Gastroesophageal sphincter (tissue), 4 donors: ENCODE measurements at regions not wholly inside any gene's neighbourhood (a gene's known extent, or its start where the extent isn't known, plus 50 kb on each side); places are given as distances from the start of the nearest gene placed in this dataset.
"Not testable (repeated sequence)": the region's sequence is repeated elsewhere in the genome, so short reads cannot be mapped to it uniquely, and the experiment has no call there.

Experiments
- ATAC-seq: fragments of 150-250 bp; one replicate; pipeline ENCODE4 v1.9.1; 2016; ENCODE audit warnings: mild to moderate bottlenecking, moderate library complexity
- H3K27ac ChIP-seq, 4 donors: fragments of 200-600 bp; sonication (generic) in 3 of 4; 1 replicate in 3 of 4; 2 replicates in 1 of 4; pipeline ENCODE4 v1.5.1; 2016 to 2019
- H3K27me3 ChIP-seq: fragments of 200-600 bp; sonication (generic); one replicate; pipeline ENCODE4 v1.5.1; 2019
- H3K36me3 ChIP-seq, 2 donors: fragments of 200-600 bp; sonication (generic); one replicate each; pipeline ENCODE4 v1.5.1; 2019; ENCODE audit warnings: control low read depth in 1 of 2
- H3K4me1 ChIP-seq, 3 donors: fragments of 200-600 bp; sonication (generic); 1 replicate in 2 of 3; 2 replicates in 1 of 3; pipeline ENCODE4 v1.5.1; 2016 to 2019; ENCODE audit warnings: control low read depth in 2 of 3
- H3K4me3 ChIP-seq, 2 donors: fragments of 200-600 bp; sonication (generic); one replicate each; pipeline ENCODE4 v1.5.1; 2019; ENCODE audit warnings: mild to moderate bottlenecking in 1 of 2, moderate library complexity in 1 of 2
- H3K9me3 ChIP-seq, 3 donors: fragments of 200-600 bp; sonication (generic); one replicate each; pipeline ENCODE4 v1.5.1; 2017 to 2019; ENCODE audit warnings: control low read depth in 2 of 3
- EP300 ChIP-seq: sonication (generic); formaldehyde crosslinking; IDR thresholded peaks from one replicate; pipeline ENCODE4 v1.6.1; 2017; ENCODE audit warnings: antibody characterized with exemption, mild to moderate bottlenecking
- POLR2A ChIP-seq, 2 donors: fragments of 450-650 bp; IDR thresholded peaks; one replicate each; pipeline ENCODE4 v1.6.1; 2017; ENCODE audit warnings: antibody characterized with exemption in 2 of 2, mild to moderate bottlenecking in 2 of 2, moderate library complexity in 1 of 2
- POLR2AphosphoS5 ChIP-seq: sonication (generic); formaldehyde crosslinking; IDR thresholded peaks from one replicate; pipeline ENCODE4 v1.6.1; 2017; ENCODE audit warnings: antibody characterized with exemption
- WGBS, 2 donors: methylation state at CpG; one replicate each; pipeline ENCODE4 v1.1.5; 2018; ENCODE audit warnings: low coverage in 1 of 2; 5-methylcytosine and 5-hydroxymethylcytosine counted together
- TF ChIP-seq, protein P1 (sequence below), 4 experiments: fragments of 200-600 bp in 2 of 4; fragments of 450-650 bp in 2 of 4; sonication (generic) in 1 of 4; IDR thresholded peaks; one replicate each; pipeline ENCODE4 v1.5.1; 2017 to 2019; ENCODE audit warnings: antibody characterized with exemption in 4 of 4, mild to moderate bottlenecking in 2 of 4, moderate library complexity in 2 of 4

- Histone ChIP-seq H3K9me3 (no peaks in the 10 kb centered on the region), H3K27ac (no peak overlapping the region), H3K27me3 (no peaks in the 10 kb centered on the region), H3K36me3 (no peaks in the 10 kb centered on the region), H3K4me3 (no peak overlapping the region), H3K4me1 (no peaks in the 10 kb centered on the region)
- WGBS, 2 donors = 80 to 100% methylated on average over 1 of the region's 1 CpG
- TF ChIP-seq POLR2A (IDR thresholded peaks at IDR 0.05) (no peak), POLR2AphosphoS5 (no peak), EP300 (no peak)
- TF ChIP-seq, protein P1, sequence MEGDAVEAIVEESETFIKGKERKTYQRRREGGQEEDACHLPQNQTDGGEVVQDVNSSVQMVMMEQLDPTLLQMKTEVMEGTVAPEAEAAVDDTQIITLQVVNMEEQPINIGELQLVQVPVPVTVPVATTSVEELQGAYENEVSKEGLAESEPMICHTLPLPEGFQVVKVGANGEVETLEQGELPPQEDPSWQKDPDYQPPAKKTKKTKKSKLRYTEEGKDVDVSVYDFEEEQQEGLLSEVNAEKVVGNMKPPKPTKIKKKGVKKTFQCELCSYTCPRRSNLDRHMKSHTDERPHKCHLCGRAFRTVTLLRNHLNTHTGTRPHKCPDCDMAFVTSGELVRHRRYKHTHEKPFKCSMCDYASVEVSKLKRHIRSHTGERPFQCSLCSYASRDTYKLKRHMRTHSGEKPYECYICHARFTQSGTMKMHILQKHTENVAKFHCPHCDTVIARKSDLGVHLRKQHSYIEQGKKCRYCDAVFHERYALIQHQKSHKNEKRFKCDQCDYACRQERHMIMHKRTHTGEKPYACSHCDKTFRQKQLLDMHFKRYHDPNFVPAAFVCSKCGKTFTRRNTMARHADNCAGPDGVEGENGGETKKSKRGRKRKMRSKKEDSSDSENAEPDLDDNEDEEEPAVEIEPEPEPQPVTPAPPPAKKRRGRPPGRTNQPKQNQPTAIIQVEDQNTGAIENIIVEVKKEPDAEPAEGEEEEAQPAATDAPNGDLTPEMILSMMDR (IDR thresholded peaks at IDR 0.05) = no peak
- no peak for ATAC-seq
Measured at GRCh38 chr18:42548493-42548892, 567.0 kb downstream of the RIT2 start.

DNA sequence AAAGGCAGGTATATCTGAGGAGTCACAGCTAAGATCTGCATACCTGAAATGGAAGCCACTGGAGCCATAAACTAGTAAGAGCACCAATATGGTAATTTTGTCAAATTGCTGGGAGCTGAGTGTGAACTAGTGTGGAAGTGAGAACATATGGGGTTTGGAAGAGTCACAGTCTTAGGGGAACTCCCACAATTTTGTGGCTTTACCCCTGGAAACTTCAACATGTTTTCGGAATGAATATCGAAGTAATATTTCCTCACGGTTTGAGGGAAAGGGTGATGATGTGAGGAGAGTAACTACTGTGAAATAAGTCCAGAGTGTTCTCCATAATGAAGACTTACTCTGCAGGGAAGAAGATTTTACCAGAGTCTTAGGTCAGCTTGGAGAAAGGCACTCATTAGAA is 565.9 kb downstream of the RIT2 start:
- Histone ChIP-seq H3K27me3 (no peaks in the 10 kb centered on the region), H3K36me3 (no peaks in the 10 kb centered on the region), H3K4me1 (no peaks in the 10 kb centered on the region), H3K9me3 (no peaks in the 10 kb centered on the region), H3K27ac (no peak overlapping the region), H3K4me3 (no peak overlapping the region)
- 89 to 94% methylated on average over 3 of the region's 3 CpGs for WGBS, 2 donors
- ATAC-seq = no peak
- TF ChIP-seq, protein P1 (IDR thresholded peaks at IDR 0.05) = no peak
- no peak for TF ChIP-seq EP300
- TF ChIP-seq POLR2AphosphoS5 = no peak
- TF ChIP-seq POLR2A (IDR thresholded peaks at IDR 0.05) = no peak

DNA sequence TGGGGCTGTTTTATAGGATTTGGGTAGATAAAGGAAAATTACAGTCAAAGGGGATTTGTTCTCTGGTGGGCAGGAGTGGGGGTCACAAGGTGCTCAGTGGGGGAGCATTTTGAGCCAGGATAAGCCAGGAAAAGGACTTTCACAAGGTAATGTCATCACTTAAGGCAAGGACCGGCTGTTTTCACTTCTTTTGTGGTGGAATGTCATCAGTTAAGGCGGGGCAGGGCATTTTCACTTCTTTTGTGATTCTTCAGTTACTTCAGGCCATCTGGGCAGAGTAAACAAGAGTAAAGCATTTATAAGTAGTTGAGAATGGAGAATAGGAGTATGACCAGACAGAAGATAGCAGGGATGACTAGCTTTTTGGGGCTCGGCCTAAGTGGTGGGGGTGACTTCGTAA is 562.9 kb downstream of the RIT2 start:
- not testable (repeated sequence) for ATAC-seq, H3K4me1 ChIP-seq, H3K4me3 ChIP-seq, H3K9me3 ChIP-seq, H3K27ac ChIP-seq, H3K27me3 ChIP-seq, H3K36me3 ChIP-seq
- WGBS, 2 donors = 71 to 87% methylated on average over 4 of the region's 4 CpGs

GRCh38 chr18:42559069-42559690 is 556.3 kb downstream of the RIT2 start:
- no peaks in the 10 kb centered on the region for H3K27me3 ChIP-seq
- no peaks in the 10 kb centered on the region for H3K36me3 ChIP-seq
- H3K27ac ChIP-seq = no peak overlapping the region
- TF ChIP-seq EP300 (no peak), POLR2AphosphoS5 (no peak), POLR2A (IDR thresholded peaks at IDR 0.05) (no peak)
- TF ChIP-seq, protein P1 (IDR thresholded peaks at IDR 0.05) = no peak
- H3K4me1 ChIP-seq = no peaks in the 10 kb centered on the region
- WGBS, 2 donors = 26 to 29% methylated on average over 1 to 2 of the region's 2 CpGs
- H3K9me3 ChIP-seq = no peaks in the 10 kb centered on the region
- H3K4me3 ChIP-seq = no peak overlapping the region
- no peak for ATAC-seq

- WGBS, 2 donors = 70 to 82% methylated on average over 1 of the region's 1 CpG
- Histone ChIP-seq H3K9me3 (no peaks in the 10 kb centered on the region), H3K27me3 (no peaks in the 10 kb centered on the region), H3K27ac (no peak overlapping the region), H3K4me1 (no peaks in the 10 kb centered on the region), H3K4me3 (no peak overlapping the region), H3K36me3 (no peaks in the 10 kb centered on the region)
- TF ChIP-seq POLR2AphosphoS5 = no peak
- no peak for TF ChIP-seq POLR2A (IDR thresholded peaks at IDR 0.05)
- TF ChIP-seq, protein P1 (IDR thresholded peaks at IDR 0.05) = no peak
- no peak for TF ChIP-seq EP300
- no peak for ATAC-seq
Measured at GRCh38 chr18:42561521-42561920, 554.0 kb downstream of the RIT2 start.
